SK-N-SH treated with all-trans-retinoic acid at 6 μM for 48 hours (cell line): ENCODE measurements at regions not wholly inside any gene's neighbourhood (a gene's known extent, or its start where the extent isn't known, plus 50 kb on each side); places are given as distances from the start of the nearest gene placed in this dataset.

Experiments used
- ATAC-seq: fragments of 200-7000 bp; cut with Tn5 transposase; 3 replicates; pipeline ENCODE4 v1.9.1; 2020; ENCODE audit warnings: mild to moderate bottlenecking, moderate library complexity
- ARNTL ChIP-seq: fragments of 450-650 bp; formaldehyde crosslinking; IDR thresholded peaks from 2 replicates; pipeline ENCODE4 v1.5.0; 2020; ENCODE audit warnings: low read depth, mild to moderate bottlenecking, moderate library complexity, borderline replicate concordance
- BACH2 ChIP-seq: fragments of 250-450 bp; sonication (Bioruptor Pico); IDR thresholded peaks from 2 replicates; pipeline ENCODE4 v1.9.0; 2021; ENCODE audit warnings: mild to moderate bottlenecking, borderline replicate concordance
- CREB5 ChIP-seq: fragments of 250-450 bp; sonication (Bioruptor Pico); IDR thresholded peaks from 2 replicates; pipeline ENCODE4 v1.5.1; 2020; ENCODE audit warnings: low read depth, mild to moderate bottlenecking, moderate library complexity
- CSDC2 ChIP-seq: fragments of 250-450 bp; sonication (Bioruptor Pico); IDR thresholded peaks from 2 replicates; pipeline ENCODE4 v1.5.0; 2020; ENCODE audit warnings: mild to moderate bottlenecking, moderate library complexity
- ESRRG ChIP-seq: fragments of 250-450 bp; sonication (Bioruptor Pico); IDR thresholded peaks from 2 replicates; pipeline ENCODE4 v1.6.1; 2021; ENCODE audit warnings: mild to moderate bottlenecking
- GLIS3 ChIP-seq: fragments of 250-450 bp; sonication (Bioruptor Pico); IDR thresholded peaks from 2 replicates; pipeline ENCODE4 v1.5.0; 2020; ENCODE audit warnings: mild to moderate bottlenecking, moderate library complexity
- ISL1 ChIP-seq: fragments of 250-450 bp; sonication (Bioruptor Pico); IDR thresholded peaks from 2 replicates; pipeline ENCODE4 v2.1.2; 2022; ENCODE audit warnings: mild to moderate bottlenecking, moderate library complexity
- OSR1 ChIP-seq: fragments of 250-450 bp; sonication (Bioruptor Pico); IDR thresholded peaks from 2 replicates; pipeline ENCODE4 v1.8.0; 2022; ENCODE audit warnings: moderate library complexity, mild to moderate bottlenecking, inconsistent platforms
- PATZ1 ChIP-seq: fragments of 250-450 bp; sonication (Bioruptor Pico); IDR thresholded peaks from 2 replicates; pipeline ENCODE4 v1.8.0; 2020; ENCODE audit warnings: mild to moderate bottlenecking, moderate library complexity, borderline replicate concordance
- PPARA ChIP-seq: fragments of 250-450 bp; sonication (Bioruptor Pico); IDR thresholded peaks from 2 replicates; pipeline ENCODE4 v1.5.0; 2020; ENCODE audit warnings: mild to moderate bottlenecking, borderline replicate concordance
- SNAI2 ChIP-seq: fragments of 250-450 bp; sonication (Bioruptor Pico); IDR thresholded peaks from 2 replicates; pipeline ENCODE4 v1.5.0; 2020; ENCODE audit warnings: mild to moderate bottlenecking, moderate library complexity
- TOX ChIP-seq: fragments of 250-450 bp; sonication (Bioruptor Pico); IDR thresholded peaks from 2 replicates; pipeline ENCODE4 v1.8.0; 2021; ENCODE audit warnings: mild to moderate bottlenecking, moderate library complexity, borderline replicate concordance
- ZC3H10 ChIP-seq: fragments of 250-450 bp; sonication (Bioruptor Pico); IDR thresholded peaks from 2 replicates; pipeline ENCODE4 v1.5.1; 2021; ENCODE audit warnings: mild to moderate bottlenecking, moderate library complexity
- ZFP3 ChIP-seq: fragments of 250-450 bp; sonication (Bioruptor Pico); IDR thresholded peaks from 2 replicates; pipeline ENCODE4 v1.5.0; 2020; ENCODE audit warnings: mild to moderate bottlenecking, moderate library complexity
- ZFP30 ChIP-seq: fragments of 450-650 bp; formaldehyde crosslinking; IDR thresholded peaks from 2 replicates; pipeline ENCODE4 v1.5.0; 2022; ENCODE audit warnings: mild to moderate bottlenecking, moderate library complexity
- ZNF70 ChIP-seq: fragments of 450-650 bp; formaldehyde crosslinking; IDR thresholded peaks from 2 replicates; pipeline ENCODE4 v1.5.0; 2020; ENCODE audit warnings: mild to moderate bottlenecking, moderate library complexity
- ZNF8 ChIP-seq: fragments of 450-650 bp; formaldehyde crosslinking; IDR thresholded peaks from 2 replicates; pipeline ENCODE4 v1.5.0; 2020; ENCODE audit warnings: mild to moderate bottlenecking, moderate library complexity
- TF ChIP-seq, protein P1 (sequence below): fragments of 250-450 bp; sonication (Bioruptor Pico); IDR thresholded peaks from 2 replicates; pipeline ENCODE4 v1.8.0; 2021; ENCODE audit warnings: low read depth, mild to moderate bottlenecking, moderate library complexity, borderline replicate concordance
- TF ChIP-seq, protein P2 (sequence below): fragments of 250-450 bp; sonication (Bioruptor Pico); IDR thresholded peaks from 2 replicates; pipeline ENCODE4 v1.5.1; 2021; ENCODE audit warnings: mild to moderate bottlenecking, moderate library complexity
- TF ChIP-seq, protein P3 (sequence below): fragments of 250-450 bp; sonication (Bioruptor Pico); IDR thresholded peaks from 2 replicates; pipeline ENCODE4 v1.5.0; 2020; ENCODE audit warnings: mild to moderate bottlenecking, moderate library complexity

DNA sequence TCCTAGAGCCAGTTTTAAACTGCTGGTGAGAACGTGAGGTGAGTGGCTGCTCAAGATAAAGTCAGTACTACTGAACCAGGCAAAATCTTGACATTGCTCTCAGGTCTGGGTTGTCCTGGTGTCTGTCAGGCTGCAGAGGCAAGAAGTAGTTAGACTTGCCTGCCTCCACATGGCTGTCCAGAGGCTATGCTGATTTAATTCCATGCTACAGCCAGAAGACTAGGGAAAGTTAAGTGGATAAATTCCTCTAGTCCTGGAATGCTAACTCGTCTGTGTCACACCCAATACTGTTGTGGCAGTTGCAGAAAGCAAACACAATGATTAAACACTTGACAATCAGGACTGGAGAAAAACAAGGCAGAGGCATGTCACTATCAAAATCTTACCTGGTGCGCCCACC lies 118.9 kb downstream of the ACER2 start:
- TF ChIP-seq GLIS3 (CRISPR knock-in tag) = no peak
- no peak for TF ChIP-seq ZNF8
- TF ChIP-seq, protein P1, sequence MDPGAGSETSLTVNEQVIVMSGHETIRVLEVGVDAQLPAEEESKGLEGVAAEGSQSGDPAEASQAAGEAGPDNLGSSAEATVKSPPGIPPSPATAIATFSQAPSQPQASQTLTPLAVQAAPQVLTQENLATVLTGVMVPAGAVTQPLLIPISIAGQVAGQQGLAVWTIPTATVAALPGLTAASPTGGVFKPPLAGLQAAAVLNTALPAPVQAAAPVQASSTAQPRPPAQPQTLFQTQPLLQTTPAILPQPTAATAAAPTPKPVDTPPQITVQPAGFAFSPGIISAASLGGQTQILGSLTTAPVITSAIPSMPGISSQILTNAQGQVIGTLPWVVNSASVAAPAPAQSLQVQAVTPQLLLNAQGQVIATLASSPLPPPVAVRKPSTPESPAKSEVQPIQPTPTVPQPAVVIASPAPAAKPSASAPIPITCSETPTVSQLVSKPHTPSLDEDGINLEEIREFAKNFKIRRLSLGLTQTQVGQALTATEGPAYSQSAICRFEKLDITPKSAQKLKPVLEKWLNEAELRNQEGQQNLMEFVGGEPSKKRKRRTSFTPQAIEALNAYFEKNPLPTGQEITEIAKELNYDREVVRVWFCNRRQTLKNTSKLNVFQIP = no peak
- TF ChIP-seq PPARA (CRISPR knock-in tag) = no peak
- ATAC-seq = no peak

DNA sequence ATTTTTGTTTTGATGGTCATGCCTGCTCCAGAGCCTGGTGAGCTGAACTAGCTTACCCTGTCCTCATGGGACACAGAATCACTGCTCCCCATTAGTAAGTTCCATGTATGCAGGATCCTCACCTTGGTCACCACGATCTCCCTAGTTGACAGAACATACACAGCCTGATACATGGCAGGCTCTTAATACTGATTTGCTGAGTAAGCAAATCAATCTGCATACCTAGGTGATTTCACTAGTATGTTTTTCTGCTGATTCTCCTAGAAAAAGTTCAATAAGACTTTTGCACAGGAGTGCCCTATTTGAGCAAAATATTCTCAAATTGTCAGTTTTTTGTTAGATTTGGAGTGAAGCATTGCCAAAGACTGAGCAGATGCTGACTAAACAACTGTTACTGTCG lies 113.7 kb downstream of the ACER2 start:
- no peak for ATAC-seq
- TF ChIP-seq, protein P1 = no peak
- no peak for TF ChIP-seq BACH2
- TF ChIP-seq, all 23 proteins: peak for 0

GRCh38 chr9:19521205-19521604 lies 112.4 kb downstream of the ACER2 start:
- ATAC-seq = no peak
- TF ChIP-seq ESRRG (CRISPR knock-in tag) (no peak), TOX (CRISPR knock-in tag) (no peak), CSDC2 (CRISPR knock-in tag) (no peak), ZNF70 (CRISPR knock-in tag) (no peak), ARNTL (CRISPR knock-in tag) (no peak), BACH2 (no peak), OSR1 (no peak), ISL1 (CRISPR knock-in tag) (no peak), PATZ1 (CRISPR knock-in tag) (no peak), ZC3H10 (CRISPR knock-in tag) (no peak), ZFP3 (CRISPR knock-in tag) (no peak), SNAI2 (CRISPR knock-in tag) (no peak), ZNF8 (no peak), GLIS3 (CRISPR knock-in tag) (no peak), ZFP30 (CRISPR knock-in tag) (no peak), PPARA (CRISPR knock-in tag) (no peak), CREB5 (CRISPR knock-in tag) (no peak)
- TF ChIP-seq, protein P2, sequence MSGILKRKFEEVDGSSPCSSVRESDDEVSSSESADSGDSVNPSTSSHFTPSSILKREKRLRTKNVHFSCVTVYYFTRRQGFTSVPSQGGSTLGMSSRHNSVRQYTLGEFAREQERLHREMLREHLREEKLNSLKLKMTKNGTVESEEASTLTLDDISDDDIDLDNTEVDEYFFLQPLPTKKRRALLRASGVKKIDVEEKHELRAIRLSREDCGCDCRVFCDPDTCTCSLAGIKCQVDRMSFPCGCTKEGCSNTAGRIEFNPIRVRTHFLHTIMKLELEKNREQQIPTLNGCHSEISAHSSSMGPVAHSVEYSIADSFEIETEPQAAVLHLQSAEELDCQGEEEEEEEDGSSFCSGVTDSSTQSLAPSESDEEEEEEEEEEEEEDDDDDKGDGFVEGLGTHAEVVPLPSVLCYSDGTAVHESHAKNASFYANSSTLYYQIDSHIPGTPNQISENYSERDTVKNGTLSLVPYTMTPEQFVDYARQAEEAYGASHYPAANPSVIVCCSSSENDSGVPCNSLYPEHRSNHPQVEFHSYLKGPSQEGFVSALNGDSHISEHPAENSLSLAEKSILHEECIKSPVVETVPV = no peak
- TF ChIP-seq, protein P1 = no peak
- TF ChIP-seq, protein P3, sequence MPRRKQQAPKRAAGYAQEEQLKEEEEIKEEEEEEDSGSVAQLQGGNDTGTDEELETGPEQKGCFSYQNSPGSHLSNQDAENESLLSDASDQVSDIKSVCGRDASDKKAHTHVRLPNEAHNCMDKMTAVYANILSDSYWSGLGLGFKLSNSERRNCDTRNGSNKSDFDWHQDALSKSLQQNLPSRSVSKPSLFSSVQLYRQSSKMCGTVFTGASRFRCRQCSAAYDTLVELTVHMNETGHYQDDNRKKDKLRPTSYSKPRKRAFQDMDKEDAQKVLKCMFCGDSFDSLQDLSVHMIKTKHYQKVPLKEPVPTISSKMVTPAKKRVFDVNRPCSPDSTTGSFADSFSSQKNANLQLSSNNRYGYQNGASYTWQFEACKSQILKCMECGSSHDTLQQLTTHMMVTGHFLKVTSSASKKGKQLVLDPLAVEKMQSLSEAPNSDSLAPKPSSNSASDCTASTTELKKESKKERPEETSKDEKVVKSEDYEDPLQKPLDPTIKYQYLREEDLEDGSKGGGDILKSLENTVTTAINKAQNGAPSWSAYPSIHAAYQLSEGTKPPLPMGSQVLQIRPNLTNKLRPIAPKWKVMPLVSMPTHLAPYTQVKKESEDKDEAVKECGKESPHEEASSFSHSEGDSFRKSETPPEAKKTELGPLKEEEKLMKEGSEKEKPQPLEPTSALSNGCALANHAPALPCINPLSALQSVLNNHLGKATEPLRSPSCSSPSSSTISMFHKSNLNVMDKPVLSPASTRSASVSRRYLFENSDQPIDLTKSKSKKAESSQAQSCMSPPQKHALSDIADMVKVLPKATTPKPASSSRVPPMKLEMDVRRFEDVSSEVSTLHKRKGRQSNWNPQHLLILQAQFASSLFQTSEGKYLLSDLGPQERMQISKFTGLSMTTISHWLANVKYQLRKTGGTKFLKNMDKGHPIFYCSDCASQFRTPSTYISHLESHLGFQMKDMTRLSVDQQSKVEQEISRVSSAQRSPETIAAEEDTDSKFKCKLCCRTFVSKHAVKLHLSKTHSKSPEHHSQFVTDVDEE (CRISPR knock-in tag) = no peak
